HepG2 (cell line): ENCODE measurements at regions not wholly inside any gene's neighbourhood (a gene's known extent, or its start where the extent isn't known, plus 50 kb on each side); places are given as distances from the start of the nearest gene placed in this dataset.

Experiments
- ATAC-seq: fragments of 200-7000 bp; cut with Tn5 transposase; 3 replicates; pipeline ENCODE4 v1.9.1; 2020; ENCODE audit warnings: mild to moderate bottlenecking, moderate library complexity
- BruUV-seq: library from RNA; stranded (reverse); fragments of 400-500 nt; replicated peaks from 2 replicates; lab custom pipeline; 2021; lab: Mats Ljungman, UMichigan
- CTCF ChIA-PET: fragments of 300-600 bp; formaldehyde crosslinking; extraction: SDS; loops from one replicate; lab custom pipeline; 2021; ENCODE audit warnings: low total read pairs, inconsistent platforms, low intra/inter-chr PET ratio; lab: Yijun Ruan, JAX
- POLR2A ChIA-PET: fragments of 350-600 bp; sonication (Branson Sonifier 250); formaldehyde crosslinking; loops from one replicate; lab custom pipeline; 2020; ENCODE audit warnings: antibody characterized with exemption, inconsistent platforms; lab: Yijun Ruan, JAX
- DNase-seq: peaks from one replicate; pipeline ENCODE4 v3.0.0-alpha.2; 2015; ENCODE audit warnings: low spot score
- FAIRE-seq: peaks from 3 replicates; lab custom pipeline; 2011; peaks lifted over from hg19 to GRCh38; lab: Jason Lieb, UNC
- H2AFZ ChIP-seq: one replicate; pipeline ENCODE4 v1.6.1; 2011; ENCODE audit warnings: low read length, inconsistent platforms
- H3K27ac ChIP-seq: fragments of 300-600 bp; 3 replicates; pipeline ENCODE4 v1.8.0; 2011; ENCODE audit warnings: mixed run types, mild to moderate bottlenecking, mixed read lengths, low read length, inconsistent platforms; ENCODE audit not compliant: insufficient read depth; ENCODE audit errors: extremely low read length
- H3K27me3 ChIP-seq, 2 experiments: fragments of 200-600 bp in 1 of 2; 2 replicates in 1 of 2; 3 replicates in 1 of 2; pipeline versions ENCODE4 v1.6.0 to v1.8.0; 2011; ENCODE audit warnings: low read length in 2 of 2, mild to moderate bottlenecking in 2 of 2, moderate library complexity in 2 of 2, inconsistent platforms in 1 of 2; ENCODE audit not compliant: insufficient read depth in 2 of 2, control insufficient read depth in 1 of 2
- H3K36me3 ChIP-seq, 2 experiments: fragments of 200-600 bp in 1 of 2; replicated peaks in 1 of 2; 2 replicates in 1 of 2; 3 replicates in 1 of 2; pipeline versions ENCODE4 v1.5.1 to v1.8.0; 2011; ENCODE audit warnings: low read length in 2 of 2, inconsistent platforms in 1 of 2; ENCODE audit not compliant: insufficient read depth in 2 of 2, control insufficient read depth in 1 of 2
- H3K4me1 ChIP-seq: 2 replicates; pipeline ENCODE4 v1.5.1; 2012; ENCODE audit warnings: low read length, inconsistent platforms; ENCODE audit not compliant: insufficient read depth
- H3K4me2 ChIP-seq: 2 replicates; pipeline ENCODE4 v1.6.0; 2011; ENCODE audit warnings: low read depth, low read length, inconsistent platforms
- H3K4me3 ChIP-seq, 3 experiments: fragments of 200-600 bp in 1 of 3; sonication (generic), shearing (Covaris generic) in 1 of 3; replicated peaks in 1 of 3; 2 replicates each; pipeline ENCODE4 v1.5.1; 2011 to 2016; ENCODE audit warnings: low read length in 3 of 3, inconsistent platforms in 2 of 3, low read depth in 2 of 3, mild to moderate bottlenecking in 2 of 3, control low read depth in 1 of 3, mixed read lengths in 1 of 3; ENCODE audit not compliant: insufficient read depth in 1 of 3
- H3K79me2 ChIP-seq: one replicate; pipeline ENCODE4 v1.6.1; 2011; ENCODE audit warnings: low read length, inconsistent platforms; ENCODE audit not compliant: insufficient read depth
- H3K9ac ChIP-seq: 2 replicates; pipeline ENCODE4 v1.6.0; 2011; ENCODE audit warnings: mild to moderate bottlenecking, low read depth, low read length, inconsistent platforms; ENCODE audit not compliant: insufficient read depth
- H3K9me3 ChIP-seq: 2 replicates; pipeline ENCODE4 v1.5.1; 2012; ENCODE audit warnings: mild to moderate bottlenecking, low read length
- H4K20me1 ChIP-seq: 2 replicates; pipeline ENCODE4 v1.6.0; 2011; ENCODE audit warnings: inconsistent platforms, mild to moderate bottlenecking, low read length, moderate library complexity; ENCODE audit not compliant: insufficient read depth
- CREM ChIP-seq, 2 experiments: sonication (generic) in 1 of 2; formaldehyde crosslinking in 1 of 2; IDR thresholded peaks; 2 replicates each; pipeline versions ENCODE4 v1.4.0 to v1.6.1; 2016 to 2020; ENCODE audit warnings: antibody characterized with exemption in 1 of 2, mild to moderate bottlenecking in 1 of 2, missing genetic modification reagents in 1 of 2
- KAT2B ChIP-seq: fragments of 150-350 bp; IDR thresholded peaks from 2 replicates; pipeline ENCODE4 v1.6.1; 2014; ENCODE audit warnings: low read depth, low read length, borderline replicate concordance
- ZBTB1 ChIP-seq: sonication (generic); formaldehyde crosslinking; IDR thresholded peaks from 2 replicates; pipeline ENCODE4 v1.4.0; 2020; ENCODE audit warnings: missing genetic modification reagents, borderline replicate concordance
- ZFY ChIP-seq: sonication (generic); formaldehyde crosslinking; IDR thresholded peaks from 2 replicates; pipeline ENCODE4 v1.4.0; 2020; ENCODE audit warnings: missing genetic modification reagents
- WGBS: methylation state at CpG from one replicate; pipeline ENCODE4 v1.1.6; 2017; ENCODE audit warnings: low lambda C conversion rate; 5-methylcytosine and 5-hydroxymethylcytosine counted together
- in situ Hi-C: cut with HindIII; loops from 2 replicates; pipeline ENCODE4 v1.10.0; 2017; ENCODE audit warnings: low pct_unique_long_range_greater_than_20kb; ENCODE audit not compliant: extremely low pct_ligation_motif_present
- intact Hi-C: fragments of 100-400 bp; cut with micrococcal nuclease; formaldehyde crosslinking; loops from one replicate; pipeline ENCODE4 v1.10.0; 2022; ENCODE audit not compliant: unreplicated experiment
- TF ChIP-seq, protein P1 (sequence below): sonication (generic); formaldehyde crosslinking; IDR thresholded peaks from 2 replicates; pipeline ENCODE4 v1.5.1; 2020; ENCODE audit warnings: mild to moderate bottlenecking, missing genetic modification reagents, borderline replicate concordance
- TF ChIP-seq, protein P2 (sequence below): sonication (generic); formaldehyde crosslinking; IDR thresholded peaks from 2 replicates; pipeline ENCODE4 v1.4.0; 2020; ENCODE audit warnings: mild to moderate bottlenecking, missing genetic modification reagents, borderline replicate concordance

DNA sequence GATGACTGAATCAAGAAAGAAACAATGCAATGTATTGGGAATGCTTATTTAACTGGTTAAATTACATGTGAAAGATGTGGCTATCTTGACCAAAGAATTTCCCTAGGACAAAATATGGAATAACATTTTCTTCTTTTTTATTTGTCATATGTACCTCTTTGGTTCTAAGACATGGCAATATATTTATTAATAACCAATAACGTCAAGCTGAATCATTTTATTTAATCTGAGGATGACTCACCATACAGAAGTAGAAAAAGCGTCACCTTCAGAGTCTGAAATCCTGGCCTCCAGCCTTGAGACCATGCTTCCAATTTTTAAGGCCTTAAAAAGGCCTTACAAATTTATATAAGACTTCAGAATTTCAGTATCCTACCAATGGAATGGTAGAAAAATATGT lies 1464.9 kb downstream of the SUCLG1 start (continued):
- TF ChIP-seq, protein P1, sequence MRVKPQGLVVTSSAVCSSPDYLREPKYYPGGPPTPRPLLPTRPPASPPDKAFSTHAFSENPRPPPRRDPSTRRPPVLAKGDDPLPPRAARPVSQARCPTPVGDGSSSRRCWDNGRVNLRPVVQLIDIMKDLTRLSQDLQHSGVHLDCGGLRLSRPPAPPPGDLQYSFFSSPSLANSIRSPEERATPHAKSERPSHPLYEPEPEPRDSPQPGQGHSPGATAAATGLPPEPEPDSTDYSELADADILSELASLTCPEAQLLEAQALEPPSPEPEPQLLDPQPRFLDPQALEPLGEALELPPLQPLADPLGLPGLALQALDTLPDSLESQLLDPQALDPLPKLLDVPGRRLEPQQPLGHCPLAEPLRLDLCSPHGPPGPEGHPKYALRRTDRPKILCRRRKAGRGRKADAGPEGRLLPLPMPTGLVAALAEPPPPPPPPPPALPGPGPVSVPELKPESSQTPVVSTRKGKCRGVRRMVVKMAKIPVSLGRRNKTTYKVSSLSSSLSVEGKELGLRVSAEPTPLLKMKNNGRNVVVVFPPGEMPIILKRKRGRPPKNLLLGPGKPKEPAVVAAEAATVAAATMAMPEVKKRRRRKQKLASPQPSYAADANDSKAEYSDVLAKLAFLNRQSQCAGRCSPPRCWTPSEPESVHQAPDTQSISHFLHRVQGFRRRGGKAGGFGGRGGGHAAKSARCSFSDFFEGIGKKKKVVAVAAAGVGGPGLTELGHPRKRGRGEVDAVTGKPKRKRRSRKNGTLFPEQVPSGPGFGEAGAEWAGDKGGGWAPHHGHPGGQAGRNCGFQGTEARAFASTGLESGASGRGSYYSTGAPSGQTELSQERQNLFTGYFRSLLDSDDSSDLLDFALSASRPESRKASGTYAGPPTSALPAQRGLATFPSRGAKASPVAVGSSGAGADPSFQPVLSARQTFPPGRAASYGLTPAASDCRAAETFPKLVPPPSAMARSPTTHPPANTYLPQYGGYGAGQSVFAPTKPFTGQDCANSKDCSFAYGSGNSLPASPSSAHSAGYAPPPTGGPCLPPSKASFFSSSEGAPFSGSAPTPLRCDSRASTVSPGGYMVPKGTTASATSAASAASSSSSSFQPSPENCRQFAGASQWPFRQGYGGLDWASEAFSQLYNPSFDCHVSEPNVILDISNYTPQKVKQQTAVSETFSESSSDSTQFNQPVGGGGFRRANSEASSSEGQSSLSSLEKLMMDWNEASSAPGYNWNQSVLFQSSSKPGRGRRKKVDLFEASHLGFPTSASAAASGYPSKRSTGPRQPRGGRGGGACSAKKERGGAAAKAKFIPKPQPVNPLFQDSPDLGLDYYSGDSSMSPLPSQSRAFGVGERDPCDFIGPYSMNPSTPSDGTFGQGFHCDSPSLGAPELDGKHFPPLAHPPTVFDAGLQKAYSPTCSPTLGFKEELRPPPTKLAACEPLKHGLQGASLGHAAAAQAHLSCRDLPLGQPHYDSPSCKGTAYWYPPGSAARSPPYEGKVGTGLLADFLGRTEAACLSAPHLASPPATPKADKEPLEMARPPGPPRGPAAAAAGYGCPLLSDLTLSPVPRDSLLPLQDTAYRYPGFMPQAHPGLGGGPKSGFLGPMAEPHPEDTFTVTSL (CRISPR knock-in tag) = no peak
- no peak for TF ChIP-seq ZFY

- FAIRE-seq (no peak), ATAC-seq (no peak), DNase-seq (no peak)
- no peaks in the 10 kb centered on the region for H3K79me2 ChIP-seq
- whole genome bisulfite sequencing = 2% methylated on average over 2 of the region's 2 CpGs
- no peak overlapping the region for H3K4me3 ChIP-seq
- in situ Hi-C loops = no loop called here
- no peaks in the 10 kb centered on the region for H3K27me3 ChIP-seq
- H3K4me1 ChIP-seq = no peaks in the 10 kb centered on the region
- no peak overlapping the region for H3K9ac ChIP-seq
- TF ChIP-seq ZBTB1 (CRISPR knock-in tag) (no peak), KAT2B (no peak), CREM (IDR thresholded peaks at IDR 0.05) (no peak), CREM (CRISPR knock-in tag; IDR thresholded peaks at IDR 0.05) (no peak)
- TF ChIP-seq, protein P2, sequence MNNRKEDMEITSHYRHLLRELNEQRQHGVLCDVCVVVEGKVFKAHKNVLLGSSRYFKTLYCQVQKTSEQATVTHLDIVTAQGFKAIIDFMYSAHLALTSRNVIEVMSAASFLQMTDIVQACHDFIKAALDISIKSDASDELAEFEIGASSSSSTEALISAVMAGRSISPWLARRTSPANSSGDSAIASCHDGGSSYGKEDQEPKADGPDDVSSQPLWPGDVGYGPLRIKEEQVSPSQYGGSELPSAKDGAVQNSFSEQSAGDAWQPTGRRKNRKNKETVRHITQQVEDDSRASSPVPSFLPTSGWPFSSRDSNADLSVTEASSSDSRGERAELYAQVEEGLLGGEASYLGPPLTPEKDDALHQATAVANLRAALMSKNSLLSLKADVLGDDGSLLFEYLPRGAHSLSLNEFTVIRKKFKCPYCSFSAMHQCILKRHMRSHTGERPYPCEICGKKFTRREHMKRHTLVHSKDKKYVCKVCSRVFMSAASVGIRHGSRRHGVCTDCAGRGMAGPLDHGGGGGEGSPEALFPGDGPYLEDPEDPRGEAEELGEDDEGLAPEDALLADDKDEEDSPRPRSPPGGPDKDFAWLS = no peak
- no peaks in the 10 kb centered on the region for H3K36me3 ChIP-seq
- H3K4me2 ChIP-seq = no peak overlapping the region
- BruUV-seq = no TSS peak
- intact Hi-C loops = no loop called here
- ChIA-PET POLR2A (no interaction called here), CTCF (no interaction called here)
- no peaks in the 10 kb centered on the region for H4K20me1 ChIP-seq
- no peak overlapping the region for H2AFZ ChIP-seq
- peaks cover 41% of the 10 kb centered on the region for H3K9me3 ChIP-seq
- H3K27ac ChIP-seq = no peak overlapping the region
Measured at GRCh38 chr2:82993609-82994008, 1465.5 kb downstream of the SUCLG1 start.
